ENCODE measurements at regions not wholly inside any gene's neighbourhood (a gene's known extent, or its start where the extent isn't known, plus 50 kb on each side); places are given as distances from the start of the nearest gene placed in this dataset.
"Not testable (repeated sequence)": the region's sequence is repeated elsewhere in the genome, so short reads cannot be mapped to it uniquely, and the experiment has no call there.

DNA sequence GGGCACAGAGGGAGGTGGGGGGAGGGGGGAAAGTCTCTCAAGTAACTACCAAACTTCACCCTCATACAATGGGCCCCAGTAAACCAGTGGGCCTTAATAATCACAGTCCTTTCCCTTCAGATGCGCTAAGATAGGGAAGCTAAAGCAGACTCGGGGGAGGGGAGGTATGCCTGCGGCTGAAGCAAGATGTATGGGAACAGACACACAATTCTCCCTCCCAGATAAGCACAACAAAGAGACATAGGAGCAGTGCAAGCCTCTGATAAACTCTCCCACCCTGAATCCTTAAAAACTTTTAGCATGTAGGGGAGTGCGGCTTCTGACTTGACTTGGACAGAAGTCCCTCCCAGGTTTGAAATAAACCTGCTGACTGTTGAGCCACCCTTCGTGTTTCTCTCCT is 54.7 kb downstream of the PROP1 start:
- not testable (repeated sequence) for H3K9me3 Mint-ChIP-seq; H3K27me3 Mint-ChIP-seq; H3K4me1 Mint-ChIP-seq; H3K36me3 Mint-ChIP-seq (ENCODE audit: low read depth); H3K4me3 Mint-ChIP-seq; H3K27ac Mint-ChIP-seq; ATAC-seq; DNase-seq

DNA sequence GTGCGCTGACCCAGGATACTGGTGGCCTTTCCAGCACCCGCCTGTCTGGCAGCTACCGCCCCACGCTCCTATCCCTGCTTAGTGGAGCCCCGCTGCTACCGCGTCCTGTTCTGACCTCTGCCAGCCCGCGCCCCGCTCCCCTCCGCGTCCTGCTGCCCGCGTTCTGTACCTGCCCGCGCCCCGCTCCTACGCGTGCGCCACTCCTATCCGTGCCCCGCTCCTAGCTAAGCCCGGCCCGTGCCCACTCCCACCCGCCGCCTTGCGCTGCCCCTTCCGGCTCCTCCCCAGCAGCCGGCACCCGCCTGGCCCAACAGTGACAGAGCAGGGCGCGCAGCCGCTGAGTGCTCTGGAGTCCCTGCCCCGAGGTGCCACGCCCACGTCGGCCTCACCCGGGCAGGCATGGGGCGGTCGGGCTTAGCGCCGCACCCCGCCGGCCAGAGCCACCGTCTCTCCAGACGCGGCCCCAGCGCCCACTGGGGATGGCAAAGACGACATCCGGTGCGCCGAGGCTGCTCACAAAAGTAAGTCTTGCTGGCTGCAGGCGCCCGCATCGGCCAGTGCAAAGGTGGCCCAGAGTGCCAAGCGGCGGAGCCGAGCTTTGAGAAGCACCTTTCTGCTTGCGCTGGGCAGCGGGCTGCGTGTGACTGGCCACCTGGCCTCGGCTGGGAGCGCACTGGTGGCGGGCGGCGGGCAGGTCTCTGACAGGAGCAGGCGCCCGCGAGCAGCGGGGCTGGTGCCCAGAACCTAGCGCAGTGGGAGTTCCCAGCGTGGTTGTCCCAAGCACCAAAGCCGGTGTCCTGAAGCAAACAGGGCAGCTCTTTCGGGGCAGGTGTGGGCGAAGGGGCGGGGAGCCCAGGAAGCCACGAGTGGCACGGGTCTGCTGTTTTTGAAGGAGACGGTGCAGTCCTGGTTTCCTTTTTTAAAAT is 56.5 kb downstream of the PROP1 start:
- not testable (repeated sequence) for DNase-seq; H3K36me3 Mint-ChIP-seq (ENCODE audit: low read depth); H3K4me1 Mint-ChIP-seq; H3K27me3 Mint-ChIP-seq; H3K9me3 Mint-ChIP-seq; H3K27ac Mint-ChIP-seq
- H3K4me3 Mint-ChIP-seq = peak overlapping the region; percentile 72
- peak; percentile 41 for ATAC-seq

- not testable (repeated sequence) for H3K27me3 Mint-ChIP-seq
Measured at GRCh38 chr5:177938767-177939166, 57.3 kb downstream of the PROP1 start.

DNA sequence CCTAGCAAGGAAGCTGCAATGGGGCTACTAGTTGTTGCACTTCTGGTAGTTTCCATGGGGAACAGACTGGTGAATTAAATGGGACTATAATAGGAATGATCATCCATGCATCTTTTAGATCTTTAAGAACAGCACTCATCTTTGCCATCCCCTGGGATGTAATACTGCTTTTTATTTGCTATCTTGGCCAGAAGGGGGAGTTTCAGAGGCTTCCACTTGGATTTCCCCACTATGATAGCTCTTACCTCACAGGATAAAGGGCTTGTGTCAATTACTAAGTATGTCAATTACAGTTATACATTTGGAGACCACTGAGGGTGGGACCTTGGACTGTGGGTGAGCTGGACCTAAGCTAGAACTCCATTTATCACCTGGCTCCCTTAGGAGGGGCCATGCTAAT is 61.8 kb downstream of the PROP1 start:
- not testable (repeated sequence) for H3K4me1 Mint-ChIP-seq; DNase-seq; H3K27me3 Mint-ChIP-seq; H3K9me3 Mint-ChIP-seq; ATAC-seq; H3K36me3 Mint-ChIP-seq (ENCODE audit: low read depth); H3K27ac Mint-ChIP-seq; H3K4me3 Mint-ChIP-seq

More at GRCh38 chr5:177938767-177939166, 57.3 kb downstream of the PROP1 start:
- not testable (repeated sequence) for DNase-seq; H3K36me3 Mint-ChIP-seq (ENCODE audit: low read depth); H3K27ac Mint-ChIP-seq; H3K4me3 Mint-ChIP-seq; H3K4me1 Mint-ChIP-seq; H3K9me3 Mint-ChIP-seq
- ATAC-seq = peak; percentile 4

DNA sequence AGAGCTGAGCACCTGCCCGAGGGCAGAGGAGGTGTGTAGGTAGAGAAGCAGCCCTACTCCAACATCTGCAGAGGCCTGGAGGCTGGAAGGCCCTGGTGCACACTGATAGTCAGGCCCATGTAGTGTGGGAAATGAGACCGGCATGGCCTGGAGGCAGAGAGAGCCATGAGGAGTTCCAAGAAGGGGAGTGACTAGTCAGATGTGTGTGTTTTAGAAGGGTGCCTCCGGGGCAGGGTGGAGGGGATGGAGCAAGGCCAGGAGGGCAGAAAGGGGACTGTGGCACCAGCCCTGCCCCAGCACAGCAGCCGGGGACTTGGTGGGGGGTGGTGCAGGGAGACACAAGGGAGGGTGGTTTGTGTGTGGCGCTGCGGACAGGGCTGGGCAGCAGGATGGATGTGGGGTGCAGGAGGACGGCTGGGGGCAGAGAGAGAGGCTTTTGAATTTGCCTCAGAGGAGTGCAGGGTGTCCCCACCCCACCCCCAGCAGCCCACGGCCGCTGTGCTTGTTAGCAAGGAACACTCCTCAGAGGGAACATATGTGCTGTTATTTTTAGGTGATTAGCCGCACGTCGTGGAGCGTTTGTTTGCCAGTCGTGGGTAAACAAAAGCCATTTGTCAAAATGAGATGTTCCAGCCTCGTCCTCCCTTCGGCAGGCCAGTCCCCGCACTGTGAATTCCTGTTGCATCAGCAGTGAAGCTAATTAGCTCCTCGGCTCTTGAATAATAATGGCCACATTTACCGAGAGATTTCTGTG is 65.6 kb downstream of the PROP1 start:
- not testable (repeated sequence) for ATAC-seq; H3K4me1 Mint-ChIP-seq; H3K9me3 Mint-ChIP-seq; H3K27ac Mint-ChIP-seq; H3K4me3 Mint-ChIP-seq; H3K36me3 Mint-ChIP-seq (ENCODE audit: low read depth); H3K27me3 Mint-ChIP-seq; DNase-seq

GRCh38 chr5:177929618-177930017 is 66.4 kb downstream of the PROP1 start:
- not testable (repeated sequence) for ATAC-seq; H3K36me3 Mint-ChIP-seq (ENCODE audit: low read depth); H3K27me3 Mint-ChIP-seq; H3K4me3 Mint-ChIP-seq; H3K27ac Mint-ChIP-seq; H3K4me1 Mint-ChIP-seq; DNase-seq; H3K9me3 Mint-ChIP-seq

- H3K36me3 Mint-ChIP-seq (ENCODE audit: low read depth); H3K27me3 Mint-ChIP-seq; DNase-seq; H3K9me3 Mint-ChIP-seq; H3K4me1 Mint-ChIP-seq; ATAC-seq; H3K27ac Mint-ChIP-seq; H3K4me3 Mint-ChIP-seq: not testable (repeated sequence)
Measured at GRCh38 chr5:177927500-177927899, 68.5 kb downstream of the PROP1 start.

DNA sequence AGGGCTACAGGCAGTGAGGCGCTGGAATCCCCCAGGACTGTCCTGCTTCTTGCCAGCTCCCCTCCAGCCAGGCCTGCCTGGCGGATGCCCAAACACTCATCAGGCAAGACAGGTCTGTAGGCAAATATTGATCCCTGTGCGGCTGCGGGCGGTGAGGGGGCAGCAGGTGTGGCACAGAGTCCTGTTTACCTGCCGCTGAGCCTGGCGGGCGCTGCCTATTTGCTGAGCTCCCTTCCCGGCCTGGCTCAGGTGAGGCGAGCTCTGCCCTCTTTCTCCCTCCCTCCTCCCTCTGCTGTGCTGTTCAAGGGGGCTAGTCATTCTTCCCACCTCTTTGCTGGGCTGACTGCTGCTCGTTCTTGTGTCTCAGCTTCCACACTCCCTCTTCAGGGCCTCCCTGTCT is 71.5 kb downstream of the PROP1 start:
- not testable (repeated sequence) for H3K27me3 Mint-ChIP-seq; DNase-seq; H3K36me3 Mint-ChIP-seq (ENCODE audit: low read depth); H3K27ac Mint-ChIP-seq; H3K4me3 Mint-ChIP-seq; H3K4me1 Mint-ChIP-seq; ATAC-seq; H3K9me3 Mint-ChIP-seq

- H3K4me3 Mint-ChIP-seq; H3K27ac Mint-ChIP-seq; H3K27me3 Mint-ChIP-seq; DNase-seq; H3K4me1 Mint-ChIP-seq; H3K9me3 Mint-ChIP-seq; H3K36me3 Mint-ChIP-seq (ENCODE audit: low read depth); ATAC-seq: not testable (repeated sequence)
Measured at GRCh38 chr5:177923837-177924236, 72.2 kb downstream of the PROP1 start.

- H3K36me3 Mint-ChIP-seq (ENCODE audit: low read depth); H3K27ac Mint-ChIP-seq; H3K4me3 Mint-ChIP-seq; H3K9me3 Mint-ChIP-seq; DNase-seq; ATAC-seq; H3K27me3 Mint-ChIP-seq; H3K4me1 Mint-ChIP-seq: not testable (repeated sequence)
Measured at GRCh38 chr5:177923189-177923588, 72.9 kb downstream of the PROP1 start.

GRCh38 chr5:177909261-177909660 is 86.8 kb downstream of the PROP1 start:
- not testable (repeated sequence) for H3K36me3 Mint-ChIP-seq (ENCODE audit: low read depth); ATAC-seq; H3K4me1 Mint-ChIP-seq; H3K27ac Mint-ChIP-seq; H3K27me3 Mint-ChIP-seq; DNase-seq; H3K4me3 Mint-ChIP-seq; H3K9me3 Mint-ChIP-seq

- ATAC-seq; H3K27ac Mint-ChIP-seq; H3K27me3 Mint-ChIP-seq; H3K9me3 Mint-ChIP-seq; H3K4me1 Mint-ChIP-seq; H3K36me3 Mint-ChIP-seq (ENCODE audit: low read depth); H3K4me3 Mint-ChIP-seq; DNase-seq: not testable (repeated sequence)
Measured at GRCh38 chr5:177902806-177903205, 93.2 kb downstream of the PROP1 start.

DNA sequence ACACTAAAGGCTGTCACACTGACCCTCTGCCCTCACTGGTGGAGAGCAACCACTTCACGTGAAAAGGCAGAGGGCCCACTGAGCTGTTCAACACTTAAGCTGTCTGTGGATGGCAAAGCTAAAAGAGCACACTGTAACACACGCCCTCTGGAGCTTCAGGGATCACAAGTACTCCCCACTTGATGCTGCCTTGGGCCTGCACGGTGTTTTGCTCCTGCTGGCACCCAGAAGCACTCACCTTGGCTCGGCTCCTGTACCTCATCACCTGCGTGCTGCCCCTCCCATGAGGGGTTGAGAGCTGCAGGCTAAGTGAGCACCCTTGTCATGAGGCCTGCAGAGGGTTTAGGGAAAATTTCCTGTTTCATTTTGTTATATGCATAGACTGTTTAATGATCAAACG is 96.0 kb downstream of the PROP1 start:
- DNase-seq; H3K27me3 Mint-ChIP-seq; H3K27ac Mint-ChIP-seq; H3K36me3 Mint-ChIP-seq (ENCODE audit: low read depth); H3K9me3 Mint-ChIP-seq; H3K4me3 Mint-ChIP-seq; H3K4me1 Mint-ChIP-seq; ATAC-seq: not testable (repeated sequence)

GRCh38 chr5:177894681-177895453 is 101.2 kb downstream of the PROP1 start:
- not testable (repeated sequence) for H3K36me3 Mint-ChIP-seq (ENCODE audit: low read depth); ATAC-seq; H3K27me3 Mint-ChIP-seq; H3K4me3 Mint-ChIP-seq; H3K4me1 Mint-ChIP-seq; H3K27ac Mint-ChIP-seq; DNase-seq; H3K9me3 Mint-ChIP-seq

GRCh38 chr5:177892357-177892665 is 103.7 kb downstream of the PROP1 start:
- DNase-seq; H3K9me3 Mint-ChIP-seq; ATAC-seq; H3K27ac Mint-ChIP-seq; H3K36me3 Mint-ChIP-seq (ENCODE audit: low read depth); H3K27me3 Mint-ChIP-seq; H3K4me3 Mint-ChIP-seq; H3K4me1 Mint-ChIP-seq: not testable (repeated sequence)

Measured in activated naive CD8-positive, alpha-beta T cell treated with anti-CD3 and anti-CD28 coated beads, Interleukin-2, amount 50 U/mL, for 24 hours (primary cell).